Omental fat pad (tissue), 3 donors: ENCODE measurements at regions not wholly inside any gene's neighbourhood (a gene's known extent, or its start where the extent isn't known, plus 50 kb on each side); places are given as distances from the start of the nearest gene placed in this dataset.

ENCODE experiments used
- ATAC-seq: fragments of 150-250 bp; one replicate; pipeline ENCODE4 v1.9.1; 2016; ENCODE audit warnings: mild to moderate bottlenecking, moderate library complexity; ENCODE audit not compliant: low FRiP score
- DNase-seq: peaks from one replicate; pipeline ENCODE4 v3.0.0-alpha.2; 2019; ENCODE audit warnings: low spot score
- CTCF ChIP-seq, 3 donors: fragments of 450-650 bp; IDR thresholded peaks; one replicate each; pipeline ENCODE4 v1.5.1; 2016 to 2017; ENCODE audit warnings: antibody characterized with exemption in 3 of 3, mild to moderate bottlenecking in 3 of 3, moderate library complexity in 2 of 3

- TF ChIP-seq CTCF (IDR thresholded peaks at IDR 0.05), result no peak
- ATAC-seq (no peak), DNase-seq (no peak)
These were observed 105.1 kb downstream of the TRMT11 start for GRCh38 chr6:126091466-126091865.

GRCh38 chr6:126093108-126093507 lies 106.8 kb downstream of the TRMT11 start:
- TF ChIP-seq CTCF (IDR thresholded peaks at IDR 0.05), result no peak
- no peak for DNase-seq
- ATAC-seq, result no peak

- DNase-seq, result no peak
- no peak for ATAC-seq
- no peak for TF ChIP-seq CTCF (IDR thresholded peaks at IDR 0.05)
These were observed 108.1 kb downstream of the TRMT11 start for GRCh38 chr6:126094411-126094810.

- no peak for TF ChIP-seq CTCF (IDR thresholded peaks at IDR 0.05)
- no peak for ATAC-seq
- DNase-seq, result no peak
These were observed 114.0 kb downstream of the TRMT11 start for GRCh38 chr6:126100386-126100785.

- ATAC-seq, result no peak
These were observed 116.0 kb downstream of the TRMT11 start for GRCh38 chr6:126102358-126102757.

GRCh38 chr6:126103993-126104392 lies 117.7 kb downstream of the TRMT11 start:
- ATAC-seq (no peak), DNase-seq (no peak)
- TF ChIP-seq CTCF (IDR thresholded peaks at IDR 0.05), result no peak

More at GRCh38 chr6:126102358-126102757, 116.0 kb downstream of the TRMT11 start:
- TF ChIP-seq CTCF (IDR thresholded peaks at IDR 0.05), result no peak
- DNase-seq, result no peak

- DNase-seq (no peak), ATAC-seq (no peak)
- TF ChIP-seq CTCF (IDR thresholded peaks at IDR 0.05), result no peak
These were observed 121.3 kb downstream of the TRMT11 start for GRCh38 chr6:126107475-126108166.
